Astrocyte of the spinal cord (primary cell): ENCODE measurements at regions not wholly inside any gene's neighbourhood (a gene's known extent, or its start where the extent isn't known, plus 50 kb on each side); places are given as distances from the start of the nearest gene placed in this dataset.
A peak's percentile ranks its signal among the peaks of the same experiment; 100 is the strongest.

Experiments
- DNase-seq: peaks from one replicate; pipeline ENCODE4 v3.0.0; 2011; ENCODE audit warnings: low read depth, low spot score
- H3K4me3 ChIP-seq: 2 replicates; pipeline ENCODE4 v1.5.1; 2011; ENCODE audit warnings: low read depth, mild to moderate bottlenecking, low read length, moderate library complexity
- in situ Hi-C: cut with HindIII; loops from 2 replicates; pipeline ENCODE4 v1.10.0; 2017; ENCODE audit warnings: low sequenced_read_pairs
- TF ChIP-seq, protein P1 (sequence below): IDR thresholded peaks from 2 replicates; pipeline ENCODE4 v1.5.1; 2012; ENCODE audit warnings: low read depth, mild to moderate bottlenecking, low read length, inconsistent platforms

- H3K4me3 ChIP-seq = no peak overlapping the region
- peak; percentile 55 for DNase-seq
- TF ChIP-seq, protein P1, sequence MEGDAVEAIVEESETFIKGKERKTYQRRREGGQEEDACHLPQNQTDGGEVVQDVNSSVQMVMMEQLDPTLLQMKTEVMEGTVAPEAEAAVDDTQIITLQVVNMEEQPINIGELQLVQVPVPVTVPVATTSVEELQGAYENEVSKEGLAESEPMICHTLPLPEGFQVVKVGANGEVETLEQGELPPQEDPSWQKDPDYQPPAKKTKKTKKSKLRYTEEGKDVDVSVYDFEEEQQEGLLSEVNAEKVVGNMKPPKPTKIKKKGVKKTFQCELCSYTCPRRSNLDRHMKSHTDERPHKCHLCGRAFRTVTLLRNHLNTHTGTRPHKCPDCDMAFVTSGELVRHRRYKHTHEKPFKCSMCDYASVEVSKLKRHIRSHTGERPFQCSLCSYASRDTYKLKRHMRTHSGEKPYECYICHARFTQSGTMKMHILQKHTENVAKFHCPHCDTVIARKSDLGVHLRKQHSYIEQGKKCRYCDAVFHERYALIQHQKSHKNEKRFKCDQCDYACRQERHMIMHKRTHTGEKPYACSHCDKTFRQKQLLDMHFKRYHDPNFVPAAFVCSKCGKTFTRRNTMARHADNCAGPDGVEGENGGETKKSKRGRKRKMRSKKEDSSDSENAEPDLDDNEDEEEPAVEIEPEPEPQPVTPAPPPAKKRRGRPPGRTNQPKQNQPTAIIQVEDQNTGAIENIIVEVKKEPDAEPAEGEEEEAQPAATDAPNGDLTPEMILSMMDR = no peak
- in situ Hi-C loops = no loop called here
Observed at GRCh38 chr9:88814577-88814976, 176.7 kb upstream of the S1PR3 start.

DNA sequence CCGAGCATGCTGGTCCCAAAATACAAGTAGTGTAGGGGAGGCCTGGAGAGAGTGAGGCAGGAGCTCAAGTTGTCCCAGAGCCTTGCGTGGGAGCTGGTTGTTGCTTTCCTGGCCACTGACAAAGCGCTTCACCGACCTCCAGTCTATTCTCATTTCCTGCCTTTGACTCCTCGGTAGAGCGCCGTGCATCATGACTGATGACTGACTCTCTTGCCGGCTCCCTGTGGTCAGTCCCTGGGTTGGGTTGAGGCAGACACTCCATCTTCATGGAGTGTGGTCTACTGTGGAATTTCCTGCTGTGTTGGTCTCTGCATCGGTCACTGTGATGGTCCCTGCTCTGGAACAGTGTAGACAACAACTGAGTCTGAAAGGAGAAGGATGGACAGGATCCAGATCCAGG lies 175.1 kb upstream of the S1PR3 start:
- TF ChIP-seq, protein P1 = no peak
- peak; percentile 81 for DNase-seq
- in situ Hi-C loops = no loop called here
- no peak overlapping the region for H3K4me3 ChIP-seq

DNA sequence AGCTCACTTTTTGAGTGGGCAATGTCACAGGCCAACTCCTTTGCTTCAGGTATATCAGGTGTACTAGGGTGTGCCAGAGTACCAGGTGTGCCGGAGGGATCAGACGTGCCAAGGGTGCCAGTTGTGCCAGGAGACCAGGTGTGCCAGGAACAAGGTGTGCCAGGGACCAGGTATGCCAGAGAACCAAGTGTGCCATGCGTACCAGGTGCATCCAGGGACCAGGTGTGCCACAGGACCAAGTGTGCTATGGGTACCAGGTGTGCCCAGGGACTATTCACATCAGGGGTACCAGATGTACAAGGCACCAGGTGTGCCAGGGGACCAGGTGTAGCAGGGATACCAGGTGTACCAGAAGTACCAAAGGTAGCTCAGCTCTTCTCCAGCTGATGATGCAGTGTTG lies 174.7 kb upstream of the S1PR3 start:
- no peak overlapping the region for H3K4me3 ChIP-seq
- in situ Hi-C loops = no loop called here
- DNase-seq = no peak
- TF ChIP-seq, protein P1 = no peak

DNA sequence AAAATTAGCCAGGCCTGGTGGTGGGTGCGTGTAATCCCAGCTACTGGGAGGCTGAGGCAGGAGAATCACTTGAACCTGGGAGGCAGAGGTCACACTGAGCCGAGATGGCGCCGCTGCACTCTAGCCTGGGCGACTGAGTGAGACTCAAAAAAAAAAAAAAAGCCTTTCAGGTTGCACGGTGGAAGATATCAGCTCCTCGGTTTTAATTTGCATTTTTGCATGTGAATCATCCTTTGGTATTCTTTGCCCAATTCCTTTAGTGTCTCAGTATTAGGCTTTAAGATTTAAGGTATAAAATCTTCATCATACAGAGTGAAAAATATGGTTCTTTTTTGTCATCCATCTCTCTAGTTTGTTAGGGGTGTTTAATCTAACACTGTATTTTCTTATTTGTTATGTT lies 173.6 kb upstream of the S1PR3 start:
- DNase-seq = no peak
- in situ Hi-C loops = no loop called here
- TF ChIP-seq, protein P1 = no peak
- H3K4me3 ChIP-seq = no peak overlapping the region

DNA sequence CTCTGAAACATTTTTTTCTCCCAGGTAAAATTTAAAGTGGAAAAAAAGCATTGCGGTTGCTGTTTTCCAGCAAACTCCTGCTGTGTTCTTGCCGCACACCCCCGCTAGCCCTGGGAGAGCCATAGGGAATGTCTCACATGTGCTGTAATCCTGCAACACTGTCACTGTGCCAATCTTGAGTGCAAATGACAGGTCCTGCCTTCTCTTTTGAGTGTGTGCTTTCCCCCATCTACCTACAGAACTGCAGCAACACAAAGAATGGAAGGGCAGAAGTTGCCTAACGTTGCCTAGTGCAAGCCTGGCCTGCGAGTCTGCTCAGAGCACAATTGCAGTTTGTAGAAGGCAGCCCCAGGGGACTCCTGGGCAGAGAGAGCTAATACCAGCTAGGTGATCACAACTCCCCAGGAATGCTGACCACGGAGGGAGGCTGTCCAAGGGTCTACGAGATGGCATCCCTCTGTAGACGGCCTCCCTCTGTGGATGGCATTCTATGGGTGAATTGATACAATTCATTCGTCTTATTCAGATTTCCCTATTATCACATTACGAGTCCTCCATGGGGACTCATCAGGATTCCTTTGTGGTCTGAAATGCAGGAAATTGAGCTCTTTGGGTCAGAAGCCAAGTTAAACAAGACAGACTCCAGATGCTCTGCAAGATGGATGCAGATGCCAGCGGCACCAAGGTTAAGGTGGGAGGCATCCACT lies 172.6 kb upstream of the S1PR3 start:
- DNase-seq = peak; percentile 85
- in situ Hi-C loops = no loop called here
- no peak overlapping the region for H3K4me3 ChIP-seq
- TF ChIP-seq, protein P1 = no peak

DNA sequence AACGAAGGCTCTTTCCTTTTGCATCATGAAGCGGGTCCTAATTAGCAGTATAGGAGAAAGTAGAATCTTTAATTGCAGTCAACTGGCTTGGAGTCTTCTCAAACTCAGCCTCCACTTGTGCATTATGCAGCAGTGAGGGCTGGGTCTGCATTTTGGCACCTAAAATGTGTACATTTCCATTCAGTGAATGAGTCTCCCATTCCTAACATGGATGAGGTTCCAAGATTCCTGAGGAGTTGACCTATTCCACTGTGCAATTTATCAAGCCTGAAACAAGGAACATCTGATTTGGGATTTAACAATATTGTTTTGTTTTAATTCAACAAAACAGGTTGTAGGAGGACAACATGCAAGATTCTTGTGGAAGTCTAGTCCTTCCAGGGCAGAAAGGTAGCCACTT lies 171.8 kb upstream of the S1PR3 start:
- in situ Hi-C loops = no loop called here
- no peak for DNase-seq
- H3K4me3 ChIP-seq = no peak overlapping the region
- TF ChIP-seq, protein P1 = no peak
